ENCODE measurements at regions not wholly inside any gene's neighbourhood (a gene's known extent, or its start where the extent isn't known, plus 50 kb on each side); places are given as distances from the start of the nearest gene placed in this dataset.

- Histone ChIP-seq H3K4me1 (ENCODE audit: low read length) (no peaks in the 10 kb centered on the region), H4K20me1 (ENCODE audit: insufficient read depth, low read depth, low read length) (no peaks in the 10 kb centered on the region), H3K36me3 (ENCODE audit: insufficient read depth, low read length) (no peaks in the 10 kb centered on the region), H3K27me3 (ENCODE audit: low read length) (no peaks in the 10 kb centered on the region), H3K79me2 (ENCODE audit: low read length) (no peaks in the 10 kb centered on the region), H3K9ac (ENCODE audit: low read length) (no peak overlapping the region), H2AFZ (ENCODE audit: low read length) (no peak overlapping the region), H3K9me2 (replicated peaks; ENCODE audit: insufficient read depth, low read length) (no peaks in the 10 kb centered on the region), H3K27ac (ENCODE audit: low read length) (no peak overlapping the region), H3K4me2 (ENCODE audit: low read depth, low read length, poor library complexity, severe bottlenecking) (no peak overlapping the region), H3K4me3 (ENCODE audit: low read length) (no peak overlapping the region), H3K9me3 (ENCODE audit: low read length) (no peaks in the 10 kb centered on the region; the same call in 1 of the 2 replicates)
- no peak for DNase-seq
These were observed 1688.4 kb upstream of the CDH9 start for GRCh38 chr5:28726815-28727214.

GRCh38 chr5:28725001-28725400, 1686.6 kb upstream of the CDH9 start:
- H3K4me2 ChIP-seq (ENCODE audit: low read depth, low read length, poor library complexity, severe bottlenecking), result no peak overlapping the region
- no peak overlapping the region for H3K4me3 ChIP-seq (ENCODE audit: low read length)
- no peak overlapping the region for H3K27ac ChIP-seq (ENCODE audit: low read length)
- DNase-seq, result no peak
- H3K27me3 ChIP-seq (ENCODE audit: low read length), result no peaks in the 10 kb centered on the region
- H3K9me2 ChIP-seq (replicated peaks; ENCODE audit: insufficient read depth, low read length), result no peaks in the 10 kb centered on the region
- H3K4me1 ChIP-seq (ENCODE audit: low read length), result no peaks in the 10 kb centered on the region
- no peak overlapping the region for H3K9ac ChIP-seq (ENCODE audit: low read length)
- no peaks in the 10 kb centered on the region for H3K36me3 ChIP-seq (ENCODE audit: insufficient read depth, low read length)
- H2AFZ ChIP-seq (ENCODE audit: low read length), result no peak overlapping the region
- H3K9me3 ChIP-seq (ENCODE audit: low read length), result no peaks in the 10 kb centered on the region; the same call in 1 of the 2 replicates
- H4K20me1 ChIP-seq (ENCODE audit: insufficient read depth, low read depth, low read length), result no peaks in the 10 kb centered on the region
- H3K79me2 ChIP-seq (ENCODE audit: low read length), result no peaks in the 10 kb centered on the region

- no peak overlapping the region for H2AFZ ChIP-seq (ENCODE audit: low read length)
- no peaks in the 10 kb centered on the region for H3K4me1 ChIP-seq (ENCODE audit: low read length)
- no peaks in the 10 kb centered on the region for H3K9me2 ChIP-seq (replicated peaks; ENCODE audit: insufficient read depth, low read length)
- H3K79me2 ChIP-seq (ENCODE audit: low read length), result no peaks in the 10 kb centered on the region
- no peaks in the 10 kb centered on the region for H3K27me3 ChIP-seq (ENCODE audit: low read length)
- H3K4me2 ChIP-seq (ENCODE audit: low read depth, low read length, poor library complexity, severe bottlenecking), result no peak overlapping the region
- no peaks in the 10 kb centered on the region for H3K9me3 ChIP-seq (ENCODE audit: low read length)
- DNase-seq, result no peak
- H3K36me3 ChIP-seq (ENCODE audit: insufficient read depth, low read length), result no peaks in the 10 kb centered on the region
- H3K27ac ChIP-seq (ENCODE audit: low read length), result no peak overlapping the region
- no peaks in the 10 kb centered on the region for H4K20me1 ChIP-seq (ENCODE audit: insufficient read depth, low read depth, low read length)
- H3K4me3 ChIP-seq (ENCODE audit: low read length), result no peak overlapping the region
- H3K9ac ChIP-seq (ENCODE audit: low read length), result no peak overlapping the region
These were observed 1676.7 kb upstream of the CDH9 start for GRCh38 chr5:28714907-28715698.

- no peak overlapping the region for H3K9ac ChIP-seq (ENCODE audit: low read length)
- no peaks in the 10 kb centered on the region for H3K36me3 ChIP-seq (ENCODE audit: insufficient read depth, low read length)
- no peaks in the 10 kb centered on the region for H3K4me1 ChIP-seq (ENCODE audit: low read length)
- no peaks in the 10 kb centered on the region for H4K20me1 ChIP-seq (ENCODE audit: insufficient read depth, low read depth, low read length)
- H3K4me2 ChIP-seq (ENCODE audit: low read depth, low read length, poor library complexity, severe bottlenecking), result no peak overlapping the region
- no peak for DNase-seq
- no peak overlapping the region for H2AFZ ChIP-seq (ENCODE audit: low read length)
- no peak overlapping the region for H3K4me3 ChIP-seq (ENCODE audit: low read length)
- no peak overlapping the region for H3K27ac ChIP-seq (ENCODE audit: low read length)
- H3K27me3 ChIP-seq (ENCODE audit: low read length), result no peaks in the 10 kb centered on the region
- no peaks in the 10 kb centered on the region for H3K79me2 ChIP-seq (ENCODE audit: low read length)
- H3K9me2 ChIP-seq (replicated peaks; ENCODE audit: insufficient read depth, low read length), result no peaks in the 10 kb centered on the region
- H3K9me3 ChIP-seq (ENCODE audit: low read length), result no peaks in the 10 kb centered on the region
These were observed 1672.0 kb upstream of the CDH9 start for GRCh38 chr5:28710360-28710759.

- H3K27ac ChIP-seq (ENCODE audit: low read length), result no peak overlapping the region
- H3K9ac ChIP-seq (ENCODE audit: low read length), result no peak overlapping the region
- H4K20me1 ChIP-seq (ENCODE audit: insufficient read depth, low read depth, low read length), result no peaks in the 10 kb centered on the region
- H3K4me3 ChIP-seq (ENCODE audit: low read length), result no peak overlapping the region
- H3K27me3 ChIP-seq (ENCODE audit: low read length), result no peaks in the 10 kb centered on the region
- no peaks in the 10 kb centered on the region for H3K36me3 ChIP-seq (ENCODE audit: insufficient read depth, low read length)
- no peak for DNase-seq
- no peaks in the 10 kb centered on the region for H3K9me2 ChIP-seq (replicated peaks; ENCODE audit: insufficient read depth, low read length)
- H3K9me3 ChIP-seq (ENCODE audit: low read length), result no peaks in the 10 kb centered on the region
- H3K79me2 ChIP-seq (ENCODE audit: low read length), result no peaks in the 10 kb centered on the region
- no peak overlapping the region for H2AFZ ChIP-seq (ENCODE audit: low read length)
- H3K4me1 ChIP-seq (ENCODE audit: low read length), result no peaks in the 10 kb centered on the region
- no peak overlapping the region for H3K4me2 ChIP-seq (ENCODE audit: low read depth, low read length, poor library complexity, severe bottlenecking)
These were observed 1670.1 kb upstream of the CDH9 start for GRCh38 chr5:28708472-28708871.

- Histone ChIP-seq H3K79me2 (ENCODE audit: low read length) (no peaks in the 10 kb centered on the region), H3K9ac (ENCODE audit: low read length) (no peak overlapping the region), H3K9me2 (replicated peaks; ENCODE audit: insufficient read depth, low read length) (no peaks in the 10 kb centered on the region), H3K27ac (ENCODE audit: low read length) (no peak overlapping the region), H3K4me2 (ENCODE audit: low read depth, low read length, poor library complexity, severe bottlenecking) (no peak overlapping the region), H3K27me3 (ENCODE audit: low read length) (no peaks in the 10 kb centered on the region), H2AFZ (ENCODE audit: low read length) (no peak overlapping the region), H3K9me3 (ENCODE audit: low read length) (no peaks in the 10 kb centered on the region), H4K20me1 (ENCODE audit: insufficient read depth, low read depth, low read length) (no peaks in the 10 kb centered on the region), H3K36me3 (ENCODE audit: insufficient read depth, low read length) (no peaks in the 10 kb centered on the region), H3K4me1 (ENCODE audit: low read length) (no peaks in the 10 kb centered on the region), H3K4me3 (ENCODE audit: low read length) (no peak overlapping the region)
- DNase-seq, result no peak
These were observed 1669.3 kb upstream of the CDH9 start for GRCh38 chr5:28707706-28708105.

- Histone ChIP-seq H3K4me2 (ENCODE audit: low read depth, low read length, poor library complexity, severe bottlenecking) (no peak overlapping the region), H4K20me1 (ENCODE audit: insufficient read depth, low read depth, low read length) (no peaks in the 10 kb centered on the region), H3K36me3 (ENCODE audit: insufficient read depth, low read length) (no peaks in the 10 kb centered on the region), H3K27ac (ENCODE audit: low read length) (no peak overlapping the region), H3K9me2 (replicated peaks; ENCODE audit: insufficient read depth, low read length) (no peaks in the 10 kb centered on the region), H3K79me2 (ENCODE audit: low read length) (no peaks in the 10 kb centered on the region), H3K27me3 (ENCODE audit: low read length) (no peaks in the 10 kb centered on the region), H3K4me1 (ENCODE audit: low read length) (no peaks in the 10 kb centered on the region), H3K9ac (ENCODE audit: low read length) (no peak overlapping the region), H3K4me3 (ENCODE audit: low read length) (no peak overlapping the region), H3K9me3 (ENCODE audit: low read length) (no peaks in the 10 kb centered on the region), H2AFZ (ENCODE audit: low read length) (no peak overlapping the region)
- DNase-seq, result no peak
These were observed 1665.4 kb upstream of the CDH9 start for GRCh38 chr5:28703651-28704260.

GRCh38 chr5:28691526-28691925, 1653.1 kb upstream of the CDH9 start:
- Histone ChIP-seq H4K20me1 (ENCODE audit: insufficient read depth, low read depth, low read length) (no peaks in the 10 kb centered on the region), H3K9ac (ENCODE audit: low read length) (no peak overlapping the region), H3K4me1 (ENCODE audit: low read length) (no peaks in the 10 kb centered on the region), H3K27ac (ENCODE audit: low read length) (no peak overlapping the region), H3K27me3 (ENCODE audit: low read length) (no peaks in the 10 kb centered on the region), H2AFZ (ENCODE audit: low read length) (no peak overlapping the region), H3K36me3 (ENCODE audit: insufficient read depth, low read length) (no peaks in the 10 kb centered on the region), H3K4me3 (ENCODE audit: low read length) (no peak overlapping the region), H3K9me2 (replicated peaks; ENCODE audit: insufficient read depth, low read length) (no peaks in the 10 kb centered on the region), H3K9me3 (ENCODE audit: low read length) (no peaks in the 10 kb centered on the region), H3K79me2 (ENCODE audit: low read length) (no peaks in the 10 kb centered on the region), H3K4me2 (ENCODE audit: low read depth, low read length, poor library complexity, severe bottlenecking) (no peak overlapping the region)
- DNase-seq, result no peak

Measured in Karpas-422 (cell line).